OCI-LY7 (cell line): ENCODE measurements at regions not wholly inside any gene's neighbourhood (a gene's known extent, or its start where the extent isn't known, plus 50 kb on each side); places are given as distances from the start of the nearest gene placed in this dataset.

ENCODE experiments used
- EZH2phosphoT487 ChIP-seq: fragments of 200-600 bp; sonication (generic); IDR thresholded peaks from 2 replicates; pipeline ENCODE4 v1.6.1; 2018; ENCODE audit warnings: low read depth, borderline replicate concordance, mild to moderate bottlenecking, mixed run types, antibody characterized with exemption, low read length, moderate library complexity, mixed read lengths
- TF ChIP-seq, protein P1 (sequence below): fragments of 200-600 bp; sonication (generic); conservative IDR thresholded peaks from 2 replicates; pipeline ENCODE4 v1.5.1; 2014; ENCODE audit warnings: mild to moderate bottlenecking, antibody characterized with exemption, low read length, moderate library complexity, mixed read lengths

DNA sequence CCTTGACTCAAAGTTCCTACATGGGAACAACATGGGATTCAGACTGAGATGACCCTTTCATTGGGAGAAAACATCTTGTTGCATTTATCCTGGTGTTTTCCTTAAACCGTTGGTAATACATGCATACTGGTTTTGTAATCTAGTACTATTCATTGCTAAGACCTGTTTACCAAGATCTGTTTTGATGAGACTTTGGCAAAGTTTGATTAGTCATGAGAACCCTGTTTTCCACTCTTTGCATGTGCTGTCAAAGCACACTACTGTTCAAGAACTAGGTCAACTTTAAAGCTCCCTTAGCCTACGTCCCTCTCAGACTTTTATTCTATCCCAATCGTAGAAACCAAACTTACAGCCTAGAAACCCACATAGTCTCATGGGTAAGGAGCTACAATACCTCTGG is 650.9 kb downstream of the GATA3 start:
- TF ChIP-seq, protein P1, sequence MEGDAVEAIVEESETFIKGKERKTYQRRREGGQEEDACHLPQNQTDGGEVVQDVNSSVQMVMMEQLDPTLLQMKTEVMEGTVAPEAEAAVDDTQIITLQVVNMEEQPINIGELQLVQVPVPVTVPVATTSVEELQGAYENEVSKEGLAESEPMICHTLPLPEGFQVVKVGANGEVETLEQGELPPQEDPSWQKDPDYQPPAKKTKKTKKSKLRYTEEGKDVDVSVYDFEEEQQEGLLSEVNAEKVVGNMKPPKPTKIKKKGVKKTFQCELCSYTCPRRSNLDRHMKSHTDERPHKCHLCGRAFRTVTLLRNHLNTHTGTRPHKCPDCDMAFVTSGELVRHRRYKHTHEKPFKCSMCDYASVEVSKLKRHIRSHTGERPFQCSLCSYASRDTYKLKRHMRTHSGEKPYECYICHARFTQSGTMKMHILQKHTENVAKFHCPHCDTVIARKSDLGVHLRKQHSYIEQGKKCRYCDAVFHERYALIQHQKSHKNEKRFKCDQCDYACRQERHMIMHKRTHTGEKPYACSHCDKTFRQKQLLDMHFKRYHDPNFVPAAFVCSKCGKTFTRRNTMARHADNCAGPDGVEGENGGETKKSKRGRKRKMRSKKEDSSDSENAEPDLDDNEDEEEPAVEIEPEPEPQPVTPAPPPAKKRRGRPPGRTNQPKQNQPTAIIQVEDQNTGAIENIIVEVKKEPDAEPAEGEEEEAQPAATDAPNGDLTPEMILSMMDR = no peak
- TF ChIP-seq EZH2phosphoT487 = no peak
